Astrocyte (in vitro differentiated cells and primary cell): ENCODE measurements at regions not wholly inside any gene's neighbourhood (a gene's known extent, or its start where the extent isn't known, plus 50 kb on each side); places are given as distances from the start of the nearest gene placed in this dataset.

Source experiments
- DNase-seq: peaks from one replicate; pipeline ENCODE4 v3.0.0-alpha.2; 2010; ENCODE audit warnings: low read depth
- FAIRE-seq: peaks from 2 replicates; lab custom pipeline; 2011; peaks lifted over from hg19 to GRCh38; lab: Jason Lieb, UNC
- H2AFZ ChIP-seq: 2 replicates; pipeline ENCODE4 v1.6.0; 2012; ENCODE audit warnings: low read depth, low read length, inconsistent platforms
- H3K27ac ChIP-seq: 2 replicates; pipeline ENCODE4 v1.5.1; 2011; ENCODE audit warnings: low read depth, low read length, inconsistent platforms
- H3K27me3 ChIP-seq: 2 replicates; pipeline ENCODE4 v1.6.0; 2011; ENCODE audit warnings: low read length, inconsistent platforms; ENCODE audit not compliant: insufficient read depth
- H3K36me3 ChIP-seq: 2 replicates; pipeline ENCODE4 v1.5.1; 2011; ENCODE audit warnings: low read length, inconsistent platforms; ENCODE audit not compliant: insufficient read depth
- H3K4me1 ChIP-seq: 2 replicates; pipeline ENCODE4 v1.5.1; 2011; ENCODE audit warnings: low read length, inconsistent platforms; ENCODE audit not compliant: insufficient read depth
- H3K4me2 ChIP-seq: 2 replicates; pipeline ENCODE4 v1.6.0; 2012; ENCODE audit warnings: low read length, inconsistent platforms
- H3K4me3 ChIP-seq: 2 replicates; pipeline ENCODE4 v1.5.1; 2011; ENCODE audit warnings: low read depth, mild to moderate bottlenecking, low read length, inconsistent platforms; ENCODE audit not compliant: insufficient read depth
- H3K79me2 ChIP-seq: 2 replicates; pipeline ENCODE4 v1.6.0; 2012; ENCODE audit warnings: mild to moderate bottlenecking, low read length, inconsistent platforms; ENCODE audit not compliant: insufficient read depth
- H3K9ac ChIP-seq: 2 replicates; pipeline ENCODE4 v1.6.0; 2012; ENCODE audit warnings: mild to moderate bottlenecking, low read length, inconsistent platforms
- H3K9me3 ChIP-seq: 2 replicates; pipeline ENCODE4 v1.5.1; 2012; ENCODE audit warnings: low read depth, mild to moderate bottlenecking, low read length, inconsistent platforms; ENCODE audit not compliant: insufficient read depth
- H4K20me1 ChIP-seq: 2 replicates; pipeline ENCODE4 v1.6.0; 2012; ENCODE audit warnings: low read length, inconsistent platforms; ENCODE audit not compliant: insufficient read depth
- H3K27ac Mint-ChIP-seq: one replicate; pipeline ENCODE4 v1.8.0; 2021; ENCODE audit warnings: mild to moderate bottlenecking, mixed read lengths; ENCODE audit not compliant: unreplicated experiment
- H3K27me3 Mint-ChIP-seq: one replicate; pipeline ENCODE4 v1.8.0; 2021; ENCODE audit warnings: low read depth, mixed read lengths; ENCODE audit not compliant: unreplicated experiment
- H3K36me3 Mint-ChIP-seq: one replicate; pipeline ENCODE4 v1.8.0; 2021; ENCODE audit warnings: low read depth, mixed read lengths; ENCODE audit not compliant: unreplicated experiment
- H3K4me1 Mint-ChIP-seq: one replicate; pipeline ENCODE4 v1.8.0; 2021; ENCODE audit warnings: low read depth, mixed read lengths; ENCODE audit not compliant: unreplicated experiment
- H3K4me3 Mint-ChIP-seq: one replicate; pipeline ENCODE4 v1.8.0; 2021; ENCODE audit warnings: mild to moderate bottlenecking, moderate library complexity, mixed read lengths; ENCODE audit not compliant: unreplicated experiment
- H3K9me3 Mint-ChIP-seq: one replicate; pipeline ENCODE4 v1.8.0; 2021; ENCODE audit warnings: mild to moderate bottlenecking, mixed read lengths; ENCODE audit not compliant: unreplicated experiment
- CTCF ChIP-seq: IDR thresholded peaks from 2 replicates; pipeline ENCODE4 v1.5.1; 2011; ENCODE audit warnings: low read depth, mild to moderate bottlenecking, inconsistent platforms, low read length, moderate library complexity; ENCODE audit not compliant: insufficient read depth
- EZH2 ChIP-seq: IDR thresholded peaks from 2 replicates; pipeline ENCODE4 v1.6.1; 2012; ENCODE audit warnings: mild to moderate bottlenecking, low read length, inconsistent platforms; ENCODE audit not compliant: insufficient read depth

- Mint-ChIP-seq H3K27ac (no peak overlapping the region), H3K36me3 (no peaks in the 10 kb centered on the region), H3K27me3 (no peaks in the 10 kb centered on the region), H3K9me3 (no peaks in the 10 kb centered on the region), H3K4me3 (no peak overlapping the region), H3K4me1 (no peaks in the 10 kb centered on the region)
- Histone ChIP-seq H3K27ac (no peak overlapping the region), H4K20me1 (no peaks in the 10 kb centered on the region), H3K9ac (no peak overlapping the region), H3K79me2 (no peaks in the 10 kb centered on the region), H3K4me3 (no peak overlapping the region), H3K4me2 (no peak overlapping the region), H3K27me3 (no peaks in the 10 kb centered on the region), H3K36me3 (no peaks in the 10 kb centered on the region), H3K4me1 (no peaks in the 10 kb centered on the region), H2AFZ (no peak overlapping the region), H3K9me3 (no peaks in the 10 kb centered on the region)
- TF ChIP-seq CTCF (no peak), EZH2 (no peak)
- FAIRE-seq (no peak), DNase-seq (no peak)
Measured at GRCh38 chr9:31996331-31996730, 388.1 kb upstream of the ACO1 start.

GRCh38 chr9:32004431-32005076, 379.9 kb upstream of the ACO1 start:
- Histone ChIP-seq H4K20me1 (no peaks in the 10 kb centered on the region), H3K4me2 (no peak overlapping the region), H2AFZ (no peak overlapping the region), H3K27ac (no peak overlapping the region), H3K4me3 (no peak overlapping the region), H3K4me1 (no peaks in the 10 kb centered on the region), H3K9ac (no peak overlapping the region), H3K79me2 (no peaks in the 10 kb centered on the region), H3K9me3 (no peaks in the 10 kb centered on the region), H3K36me3 (no peaks in the 10 kb centered on the region), H3K27me3 (no peaks in the 10 kb centered on the region)
- Mint-ChIP-seq H3K27me3 (no peaks in the 10 kb centered on the region), H3K4me3 (no peak overlapping the region), H3K9me3 (no peaks in the 10 kb centered on the region), H3K4me1 (peaks cover 4% of the 10 kb centered on the region), H3K27ac (no peak overlapping the region), H3K36me3 (no peaks in the 10 kb centered on the region)
- TF ChIP-seq CTCF: no peak
- TF ChIP-seq EZH2: no peak
- FAIRE-seq (no peak), DNase-seq (no peak)

GRCh38 chr9:32010322-32010721, 374.1 kb upstream of the ACO1 start:
- no peak overlapping the region for H3K27ac Mint-ChIP-seq
- no peak overlapping the region for H3K4me3 ChIP-seq
- no peaks in the 10 kb centered on the region for H3K36me3 Mint-ChIP-seq
- H3K9me3 Mint-ChIP-seq: no peaks in the 10 kb centered on the region
- H2AFZ ChIP-seq: no peak overlapping the region
- no peaks in the 10 kb centered on the region for H3K27me3 Mint-ChIP-seq
- H3K27me3 ChIP-seq: no peaks in the 10 kb centered on the region
- H3K27ac ChIP-seq: no peak overlapping the region
- FAIRE-seq (no peak), DNase-seq (no peak)
- no peaks in the 10 kb centered on the region for H3K36me3 ChIP-seq
- H3K4me2 ChIP-seq: no peak overlapping the region
- no peaks in the 10 kb centered on the region for H4K20me1 ChIP-seq
- H3K9me3 ChIP-seq: no peaks in the 10 kb centered on the region
- H3K79me2 ChIP-seq: no peaks in the 10 kb centered on the region
- H3K4me1 Mint-ChIP-seq: peaks cover 4% of the 10 kb centered on the region
- TF ChIP-seq EZH2 (no peak), CTCF (no peak)
- no peak overlapping the region for H3K4me3 Mint-ChIP-seq
- H3K9ac ChIP-seq: no peak overlapping the region
- no peaks in the 10 kb centered on the region for H3K4me1 ChIP-seq
